ENCODE measurements at regions not wholly inside any gene's neighbourhood (a gene's known extent, or its start where the extent isn't known, plus 50 kb on each side); places are given as distances from the start of the nearest gene placed in this dataset.

GRCh38 chr13:59458908-59459579 lies 704.7 kb downstream of the DIAPH3 start:
- TF ChIP-seq CTCF (IDR thresholded peaks at IDR 0.05) (no peak), POLR2A (IDR thresholded peaks at IDR 0.05) (no peak)

Measured in Peyer's patch (tissue), 4 donors.